GM12892 (cell line): ENCODE measurements at regions not wholly inside any gene's neighbourhood (a gene's known extent, or its start where the extent isn't known, plus 50 kb on each side); places are given as distances from the start of the nearest gene placed in this dataset.

Experiments used
- POLR2A ChIP-seq: IDR thresholded peaks from 2 replicates; pipeline ENCODE4 v1.6.1; 2011; ENCODE audit warnings: low read depth, low read length, control low read depth
- POLR2AphosphoS5 ChIP-seq: IDR thresholded peaks from 2 replicates; pipeline ENCODE4 v1.6.1; 2011; ENCODE audit warnings: low read depth, low read length, control low read depth

DNA sequence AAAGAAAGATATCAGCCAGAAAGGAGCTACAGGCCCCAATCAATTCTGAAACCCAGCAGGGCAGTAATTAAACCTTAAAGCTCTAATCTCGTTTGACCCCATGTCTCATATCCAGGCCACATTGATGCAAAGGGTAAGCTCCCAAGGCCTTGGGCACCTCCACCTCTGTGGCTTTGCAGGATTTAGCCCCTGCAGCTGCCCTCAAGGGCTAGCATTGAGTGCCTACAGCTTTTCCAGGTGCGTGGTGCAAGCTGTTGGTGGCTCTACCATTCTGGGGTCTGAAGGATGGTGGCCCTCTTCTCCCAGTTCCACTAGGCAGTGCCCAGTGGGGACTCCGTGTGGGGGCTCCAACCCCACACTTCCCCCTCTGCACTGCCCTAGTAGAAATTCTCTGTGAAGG lies 429.9 kb downstream of the NPHP4 start:
- TF ChIP-seq POLR2A: no peak
- TF ChIP-seq POLR2AphosphoS5: no peak
